ENCODE measurements at regions not wholly inside any gene's neighbourhood (a gene's known extent, or its start where the extent isn't known, plus 50 kb on each side); places are given as distances from the start of the nearest gene placed in this dataset.
"Not testable (repeated sequence)": the region's sequence is repeated elsewhere in the genome, so short reads cannot be mapped to it uniquely, and the experiment has no call there.

DNA sequence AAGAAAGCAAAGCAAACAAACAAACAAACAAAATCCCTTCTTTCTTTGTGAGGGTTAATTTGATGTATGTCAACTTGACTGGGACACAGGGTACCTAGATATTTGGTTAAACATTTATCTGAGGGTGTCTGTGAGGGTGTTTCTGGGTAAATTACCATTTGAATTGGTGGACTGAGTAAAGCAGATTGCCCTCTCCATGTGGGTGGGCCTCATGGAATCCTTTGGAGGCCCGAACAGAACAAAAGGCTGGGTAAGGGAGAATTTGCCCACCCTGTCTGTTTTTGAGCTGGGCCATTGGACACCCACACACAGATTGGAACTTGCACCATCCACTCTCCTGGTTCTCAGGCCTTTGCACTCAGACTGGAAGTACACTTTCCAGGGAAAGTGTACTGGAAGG is 628.8 kb upstream of the CITED2 start:
- in situ Hi-C loops (cut with MboI; ENCODE audit: low sequenced_read_pairs), result no loop called here

DNA sequence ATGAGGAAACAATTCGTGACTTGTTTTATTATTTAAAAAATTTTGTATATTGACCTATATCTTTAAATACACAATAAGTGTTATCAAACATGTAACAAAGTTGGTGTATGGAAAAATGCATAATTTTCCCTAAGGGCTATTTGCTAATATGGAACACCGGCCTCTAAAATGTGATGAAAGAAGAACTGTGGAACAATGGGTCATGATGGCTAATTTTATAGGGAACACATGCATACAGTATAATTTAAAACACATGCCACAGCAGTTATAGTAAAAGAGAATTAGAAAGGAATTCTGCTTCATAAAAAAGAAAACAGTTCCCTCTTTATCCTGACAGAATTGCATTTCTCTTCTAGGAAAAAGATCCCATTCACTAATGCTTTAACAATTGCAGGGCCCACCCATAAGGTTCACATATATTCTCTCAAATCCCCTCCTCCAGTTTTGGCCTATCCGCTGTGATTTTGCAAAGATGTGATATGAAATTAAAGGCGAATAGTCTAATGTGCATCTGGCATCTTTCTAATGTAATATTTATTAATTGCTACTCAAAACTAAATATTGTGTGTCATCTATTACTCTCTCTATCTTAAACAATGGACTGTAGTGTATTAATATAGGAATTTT is 628.1 kb upstream of the CITED2 start:
- in situ Hi-C loops (cut with MboI; ENCODE audit: low sequenced_read_pairs), result no loop called here

DNA sequence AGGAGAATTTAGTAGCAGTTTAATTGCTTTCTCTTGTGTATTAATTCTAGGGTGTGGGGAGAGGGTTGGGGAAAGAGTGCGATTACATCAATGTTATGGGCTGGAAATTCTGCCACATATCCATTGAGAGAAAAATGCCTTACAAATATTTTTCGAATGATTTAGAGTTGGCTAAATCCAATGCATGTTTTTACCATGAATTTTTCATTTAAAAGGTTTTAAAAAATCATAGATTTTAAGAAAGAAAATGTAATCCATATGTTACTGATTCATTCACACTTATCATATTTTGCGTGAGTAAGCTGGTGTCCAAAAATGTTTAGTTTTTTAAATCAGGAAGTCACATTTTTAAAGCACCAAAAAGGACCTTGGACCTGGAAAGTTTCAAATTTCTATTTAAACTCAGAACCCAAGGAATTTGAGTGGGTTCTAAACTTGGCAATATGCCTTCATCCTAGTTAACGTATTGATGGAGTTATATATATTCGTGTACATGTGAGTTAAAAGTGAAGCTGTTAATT is 627.4 kb upstream of the CITED2 start:
- in situ Hi-C loops (cut with MboI; ENCODE audit: low sequenced_read_pairs), result no loop called here

- in situ Hi-C loops (cut with MboI; ENCODE audit: low sequenced_read_pairs), result no loop called here
Measured at GRCh38 chr6:140001005-140001404, 626.6 kb upstream of the CITED2 start.

DNA sequence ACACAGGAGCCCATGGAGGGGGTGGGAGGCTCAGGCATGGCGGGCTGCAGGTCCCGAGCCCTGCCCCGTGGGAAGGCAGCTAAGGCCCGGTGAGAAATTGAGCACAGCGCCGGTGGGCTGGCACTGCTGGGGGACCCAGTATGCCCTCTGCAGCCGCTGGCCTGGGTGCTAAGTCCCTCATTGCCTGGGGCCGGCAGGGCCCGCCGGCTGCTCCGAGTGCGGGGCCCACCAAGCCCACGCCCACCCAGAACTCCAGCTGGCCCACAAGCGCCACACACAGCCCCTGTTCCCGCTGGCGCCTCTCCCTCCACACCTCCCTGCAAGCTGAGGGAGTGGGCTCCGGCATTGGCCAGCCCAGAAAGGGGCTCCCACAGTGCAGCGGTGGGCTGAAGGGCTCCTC is 625.2 kb upstream of the CITED2 start:
- in situ Hi-C loops (cut with MboI; ENCODE audit: low sequenced_read_pairs), result not testable (repeated sequence)

DNA sequence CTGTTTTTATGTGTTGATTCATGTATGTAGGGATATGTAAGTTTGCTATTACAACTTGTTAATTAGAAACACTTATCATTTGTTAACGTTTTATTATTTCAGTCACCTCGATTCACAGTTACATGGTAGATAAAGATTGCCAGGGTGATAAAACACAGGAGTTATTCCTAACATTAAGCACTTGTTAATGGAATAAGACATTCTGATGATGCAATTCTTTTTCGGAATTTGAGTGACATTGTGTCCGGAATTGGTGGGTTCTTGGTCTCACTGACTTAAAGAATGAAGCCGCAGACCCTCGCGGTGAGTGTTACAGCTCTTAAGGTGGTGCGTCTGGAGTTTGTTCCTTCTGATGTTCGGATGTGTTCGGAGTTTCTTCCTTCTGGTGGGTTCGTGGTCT is 624.0 kb upstream of the CITED2 start:
- in situ Hi-C loops (cut with MboI; ENCODE audit: low sequenced_read_pairs), result not testable (repeated sequence)

GRCh38 chr6:139996253-139996834 is 621.9 kb upstream of the CITED2 start:
- in situ Hi-C loops (cut with MboI; ENCODE audit: low sequenced_read_pairs), result no loop called here

GRCh38 chr6:139994998-139995397 is 620.5 kb upstream of the CITED2 start:
- in situ Hi-C loops (cut with MboI; ENCODE audit: low sequenced_read_pairs), result no loop called here

GRCh38 chr6:139990856-139991465 is 616.5 kb upstream of the CITED2 start:
- in situ Hi-C loops (cut with MboI; ENCODE audit: low sequenced_read_pairs), result no loop called here

DNA sequence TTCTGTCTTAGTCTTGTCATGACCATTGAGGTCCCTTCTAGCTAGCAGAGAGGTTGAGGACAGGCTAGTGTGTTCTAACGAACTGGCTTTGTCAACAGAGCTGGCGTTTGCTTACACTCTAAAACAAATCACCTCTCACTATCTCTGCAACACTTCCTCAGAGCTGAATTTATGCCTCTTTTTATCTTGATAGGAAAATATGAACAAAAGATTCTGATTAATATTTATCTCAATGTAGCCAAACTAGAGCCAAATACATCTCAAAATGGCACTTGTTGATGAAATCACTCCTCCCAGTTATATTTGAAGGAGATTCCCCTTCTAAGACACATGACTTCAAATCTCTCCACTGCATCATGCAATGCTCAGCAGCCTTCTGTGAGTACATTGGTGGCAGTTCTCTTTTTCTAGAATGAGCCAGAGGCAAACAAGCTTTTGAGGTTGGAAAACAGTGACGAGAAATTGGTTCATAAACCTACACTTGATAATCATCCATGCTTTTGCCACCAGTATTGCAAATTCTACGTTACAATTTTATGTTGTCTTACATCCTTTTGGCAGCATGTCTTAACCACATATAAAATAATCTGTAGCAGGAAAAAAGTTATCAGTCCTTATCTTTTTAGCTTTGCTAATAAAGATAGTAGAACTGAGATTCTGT is 615.7 kb upstream of the CITED2 start:
- in situ Hi-C loops (cut with MboI; ENCODE audit: low sequenced_read_pairs), result no loop called here

- in situ Hi-C loops (cut with MboI; ENCODE audit: low sequenced_read_pairs), result no loop called here
Measured at GRCh38 chr6:139988685-139989084, 614.2 kb upstream of the CITED2 start.

DNA sequence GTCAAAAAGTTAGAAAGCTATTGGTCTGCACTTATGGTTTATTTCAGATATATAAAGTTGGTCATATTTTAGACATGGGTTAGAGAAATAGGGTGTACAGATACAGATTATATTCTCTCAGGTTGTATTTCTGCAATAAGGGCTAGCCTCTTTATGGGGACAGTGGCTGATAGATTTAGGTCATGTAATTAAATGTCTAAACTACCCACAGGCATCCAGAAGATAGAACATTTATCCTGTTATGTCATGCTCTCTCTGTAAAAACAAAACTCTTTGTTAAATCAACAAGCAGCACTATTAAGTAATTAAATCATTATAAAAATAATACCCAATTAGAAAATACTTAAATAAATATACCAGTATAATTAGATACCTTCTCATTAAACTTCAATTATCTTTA is 612.6 kb upstream of the CITED2 start:
- in situ Hi-C loops (cut with MboI; ENCODE audit: low sequenced_read_pairs), result no loop called here

GRCh38 chr6:139985236-139985815 is 610.9 kb upstream of the CITED2 start:
- in situ Hi-C loops (cut with MboI; ENCODE audit: low sequenced_read_pairs), result no loop called here

DNA sequence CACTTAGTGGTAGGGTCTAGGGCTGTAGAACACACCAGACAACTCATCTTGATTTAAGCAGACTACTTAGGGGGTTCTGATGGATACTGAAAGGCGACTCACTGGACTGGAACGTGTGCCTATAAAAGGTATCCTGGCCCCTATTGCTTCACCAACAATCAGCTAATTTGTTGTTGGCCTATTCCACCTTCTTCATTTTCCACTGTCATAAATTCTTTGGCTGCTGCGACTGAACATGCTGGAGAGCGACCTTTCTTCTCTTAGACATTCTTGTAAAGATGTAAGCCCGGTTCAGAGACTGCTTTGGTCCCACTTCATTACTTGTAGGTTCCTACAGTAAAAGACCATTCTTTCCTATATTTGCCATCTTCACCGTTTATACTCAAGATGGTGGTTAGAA is 609.9 kb upstream of the CITED2 start:
- in situ Hi-C loops (cut with MboI; ENCODE audit: low sequenced_read_pairs), result no loop called here

DNA sequence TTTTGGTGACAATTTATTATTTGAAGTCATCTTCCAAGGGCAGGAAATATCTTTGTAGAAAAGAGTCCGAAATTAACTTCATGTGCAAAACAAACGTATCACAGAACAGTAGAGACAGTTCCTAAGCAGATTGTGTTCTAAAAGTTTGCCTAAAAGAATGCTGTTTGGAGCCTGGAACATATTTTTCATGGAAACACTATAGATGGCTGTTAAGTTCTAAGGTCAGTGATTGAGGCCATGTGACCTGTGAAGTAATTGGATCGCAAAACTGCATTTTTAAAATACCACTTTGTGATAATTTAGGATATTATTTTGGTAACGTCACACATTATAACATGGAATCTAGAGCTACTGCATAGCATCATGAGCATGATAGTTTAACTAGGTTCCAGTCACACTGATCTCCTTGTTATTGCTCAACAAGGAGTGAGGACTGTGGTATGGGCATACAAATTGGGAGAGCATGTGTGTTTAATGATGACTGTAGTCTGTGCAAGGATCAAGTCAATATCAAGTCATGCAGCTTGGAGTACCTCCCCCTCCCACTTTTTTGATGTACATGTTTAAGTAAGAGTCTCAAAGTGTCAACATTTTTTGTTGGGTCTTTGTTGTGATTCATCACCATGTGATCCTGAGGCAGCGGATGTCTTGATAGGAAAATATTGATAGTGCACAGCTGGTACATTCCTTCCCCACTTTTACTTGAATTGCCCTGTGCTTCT is 609.3 kb upstream of the CITED2 start:
- in situ Hi-C loops (cut with MboI; ENCODE audit: low sequenced_read_pairs), result no loop called here

DNA sequence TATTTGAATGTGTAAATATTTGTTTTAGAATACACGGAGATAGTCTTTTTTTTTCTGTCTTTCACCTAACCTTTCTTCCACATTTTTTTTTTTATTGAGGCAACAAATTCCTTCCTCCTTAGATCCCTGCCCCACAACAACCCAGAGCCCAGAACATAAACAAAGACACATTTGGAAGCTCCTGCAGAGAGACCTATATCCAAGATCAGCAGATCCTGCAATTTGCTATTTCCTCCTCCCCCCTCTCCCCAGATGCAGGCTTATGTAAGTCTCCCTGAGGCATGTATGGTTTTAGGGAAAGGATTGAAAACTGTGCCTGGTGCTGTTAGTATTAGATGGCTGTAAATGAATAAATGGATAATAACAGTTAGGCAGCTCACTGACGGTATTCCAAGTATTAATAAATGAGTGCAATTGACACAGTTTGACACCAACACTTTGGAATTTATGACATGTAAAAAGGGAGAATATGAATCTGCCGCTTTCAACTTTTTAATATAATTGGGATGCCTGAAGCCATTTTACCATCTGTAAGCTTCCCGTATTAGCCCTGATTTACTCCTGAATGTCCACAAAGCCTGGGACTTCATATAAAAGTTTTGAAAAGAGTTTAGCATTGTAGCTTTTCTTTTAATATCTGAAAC is 608.3 kb upstream of the CITED2 start:
- in situ Hi-C loops (cut with MboI; ENCODE audit: low sequenced_read_pairs), result no loop called here

- in situ Hi-C loops (cut with MboI; ENCODE audit: low sequenced_read_pairs), result no loop called here
Measured at GRCh38 chr6:139982195-139982594, 607.7 kb upstream of the CITED2 start.

DNA sequence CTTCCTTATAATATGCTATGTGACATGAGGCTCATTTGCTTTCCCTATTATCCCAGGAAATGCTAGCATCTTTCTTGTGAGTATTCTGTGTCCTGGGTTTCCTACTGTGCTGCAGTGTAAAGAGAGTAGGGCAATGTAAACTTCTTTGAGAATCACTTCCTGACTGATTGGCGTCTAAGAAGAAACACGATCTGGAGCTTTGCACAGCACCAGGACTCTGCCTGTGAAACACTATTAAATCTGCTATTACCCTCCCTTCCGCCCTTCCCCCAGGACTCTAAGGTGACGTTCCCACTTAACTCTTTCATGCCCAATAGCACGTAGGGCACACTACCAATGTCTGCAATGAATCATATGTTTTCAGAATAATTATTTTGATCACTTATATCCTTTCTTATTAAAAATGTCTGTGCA is 607.3 kb upstream of the CITED2 start:
- in situ Hi-C loops (cut with MboI; ENCODE audit: low sequenced_read_pairs), result no loop called here

DNA sequence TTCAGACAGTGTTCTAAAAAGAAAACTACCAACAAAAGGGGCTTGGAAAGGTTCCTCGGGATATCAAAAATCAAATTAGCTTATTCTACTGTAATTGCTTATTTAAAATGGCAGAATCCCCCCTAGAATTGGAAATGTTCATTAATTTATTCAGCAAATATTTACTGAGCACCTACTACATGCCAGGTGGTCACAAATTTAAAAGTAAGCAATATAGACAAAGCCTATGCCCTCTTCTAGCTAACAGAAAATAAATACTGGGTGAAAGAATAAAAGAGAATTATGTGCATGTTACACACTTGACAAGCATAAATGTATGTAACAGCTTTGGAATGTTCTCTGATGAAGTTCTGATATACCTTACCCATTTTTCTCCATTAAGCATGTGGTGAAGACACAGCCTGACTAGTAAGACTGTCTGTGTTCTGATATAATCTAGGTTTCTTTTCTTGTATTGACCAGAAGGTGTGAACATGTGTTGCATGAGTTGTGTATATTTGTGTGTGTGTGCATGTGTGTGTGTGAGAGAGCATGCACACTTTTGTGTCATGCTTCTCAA is 606.7 kb upstream of the CITED2 start:
- in situ Hi-C loops (cut with MboI; ENCODE audit: low sequenced_read_pairs), result no loop called here

DNA sequence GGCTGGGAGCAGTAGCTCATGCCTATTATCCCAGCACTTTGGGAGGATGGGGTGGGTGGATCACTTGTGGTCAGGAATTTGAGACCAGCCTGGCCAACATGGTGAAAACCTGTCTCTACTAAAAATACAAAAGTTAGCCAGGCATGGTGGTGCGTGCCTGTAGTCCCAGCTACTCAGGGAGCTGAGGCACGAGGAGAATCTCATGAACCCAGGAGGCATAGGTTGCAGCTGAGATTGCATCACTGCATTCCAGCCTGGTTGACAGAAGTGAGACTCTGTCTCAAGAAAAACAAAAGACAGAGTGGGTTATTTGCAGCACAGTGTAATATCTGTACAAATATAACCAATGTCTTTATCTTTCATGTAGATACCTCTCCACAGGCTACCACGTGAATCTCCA is 606.2 kb upstream of the CITED2 start:
- in situ Hi-C loops (cut with MboI; ENCODE audit: low sequenced_read_pairs), result not testable (repeated sequence)
